Peyer's patch (tissue), 4 donors: ENCODE measurements at regions not wholly inside any gene's neighbourhood (a gene's known extent, or its start where the extent isn't known, plus 50 kb on each side); places are given as distances from the start of the nearest gene placed in this dataset.
"Not testable (repeated sequence)": the region's sequence is repeated elsewhere in the genome, so short reads cannot be mapped to it uniquely, and the experiment has no call there.

Source experiments
- DNase-seq, 3 donors: peaks; one replicate each; pipeline ENCODE4 v3.0.0-alpha.2; 2017 to 2019
- H3K27ac ChIP-seq, 4 donors: fragments of 200-600 bp; sonication (generic); one replicate each; pipeline ENCODE4 v1.5.1; 2016 to 2019
- H3K27me3 ChIP-seq, 2 donors: fragments of 200-600 bp; sonication (generic); one replicate each; pipeline ENCODE4 v1.5.1; 2019
- H3K36me3 ChIP-seq, 3 donors: fragments of 200-600 bp; sonication (generic); one replicate each; pipeline ENCODE4 v1.5.1; 2016 to 2019
- H3K4me1 ChIP-seq, 4 donors: fragments of 200-600 bp; sonication (generic); one replicate each; pipeline ENCODE4 v1.5.1; 2016 to 2019
- H3K4me3 ChIP-seq, 4 donors: fragments of 200-600 bp; sonication (generic); 1 replicate in 3 of 4; 2 replicates in 1 of 4; pipeline ENCODE4 v1.5.1; 2016 to 2019; ENCODE audit warnings: mild to moderate bottlenecking in 1 of 4
- H3K9me3 ChIP-seq, 4 donors: fragments of 200-600 bp; sonication (generic); one replicate each; pipeline ENCODE4 v1.5.1; 2016 to 2019; ENCODE audit warnings: mild to moderate bottlenecking in 1 of 4
- POLR2A ChIP-seq, 2 donors: fragments of 450-650 bp; IDR thresholded peaks; one replicate each; pipeline ENCODE4 v1.5.1; 2017; ENCODE audit warnings: antibody characterized with exemption in 2 of 2, mild to moderate bottlenecking in 2 of 2, moderate library complexity in 2 of 2
- TF ChIP-seq, protein P1 (sequence below), 6 experiments: fragments of 450-650 bp in 4 of 6; fragments of 200-600 bp in 2 of 6; sonication (generic) in 1 of 6; IDR thresholded peaks; one replicate each; pipeline ENCODE4 v1.5.1; 2017 to 2019; ENCODE audit warnings: antibody characterized with exemption in 6 of 6, mild to moderate bottlenecking in 3 of 6, moderate library complexity in 1 of 6

DNA sequence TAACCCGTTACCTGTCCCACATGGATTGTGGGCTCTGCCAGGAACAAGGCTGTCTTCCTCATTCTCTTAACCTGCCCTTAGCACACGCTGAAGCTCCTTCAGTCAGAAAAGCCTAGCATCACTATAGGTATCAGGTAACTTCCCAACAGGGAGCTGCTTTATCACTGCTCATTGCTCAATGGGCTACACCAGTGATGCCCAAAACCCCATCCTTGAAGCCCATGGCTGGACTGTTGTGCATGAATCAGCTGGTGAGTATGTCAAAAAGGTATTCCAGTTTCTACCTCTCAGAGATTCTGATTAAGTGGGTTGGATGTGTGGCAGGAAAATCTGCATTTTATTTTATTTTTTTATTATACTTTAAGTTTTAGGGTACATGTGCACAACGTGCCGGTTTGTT lies 362.2 kb downstream of the LRATD1 start:
- Histone ChIP-seq H3K27me3 (no peaks in the 10 kb centered on the region), H3K36me3 (no peaks in the 10 kb centered on the region), H3K4me1 (no peaks in the 10 kb centered on the region), H3K9me3 (no peaks in the 10 kb centered on the region), H3K4me3 (no peak overlapping the region), H3K27ac (no peak overlapping the region)
- DNase-seq: no peak
- no peak for TF ChIP-seq POLR2A (IDR thresholded peaks at IDR 0.05)
- TF ChIP-seq, protein P1, sequence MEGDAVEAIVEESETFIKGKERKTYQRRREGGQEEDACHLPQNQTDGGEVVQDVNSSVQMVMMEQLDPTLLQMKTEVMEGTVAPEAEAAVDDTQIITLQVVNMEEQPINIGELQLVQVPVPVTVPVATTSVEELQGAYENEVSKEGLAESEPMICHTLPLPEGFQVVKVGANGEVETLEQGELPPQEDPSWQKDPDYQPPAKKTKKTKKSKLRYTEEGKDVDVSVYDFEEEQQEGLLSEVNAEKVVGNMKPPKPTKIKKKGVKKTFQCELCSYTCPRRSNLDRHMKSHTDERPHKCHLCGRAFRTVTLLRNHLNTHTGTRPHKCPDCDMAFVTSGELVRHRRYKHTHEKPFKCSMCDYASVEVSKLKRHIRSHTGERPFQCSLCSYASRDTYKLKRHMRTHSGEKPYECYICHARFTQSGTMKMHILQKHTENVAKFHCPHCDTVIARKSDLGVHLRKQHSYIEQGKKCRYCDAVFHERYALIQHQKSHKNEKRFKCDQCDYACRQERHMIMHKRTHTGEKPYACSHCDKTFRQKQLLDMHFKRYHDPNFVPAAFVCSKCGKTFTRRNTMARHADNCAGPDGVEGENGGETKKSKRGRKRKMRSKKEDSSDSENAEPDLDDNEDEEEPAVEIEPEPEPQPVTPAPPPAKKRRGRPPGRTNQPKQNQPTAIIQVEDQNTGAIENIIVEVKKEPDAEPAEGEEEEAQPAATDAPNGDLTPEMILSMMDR (IDR thresholded peaks at IDR 0.05): no peak

- Histone ChIP-seq H3K27ac (no peak overlapping the region), H3K4me3 (no peak overlapping the region), H3K9me3 (no peaks in the 10 kb centered on the region), H3K4me1 (no peaks in the 10 kb centered on the region), H3K36me3 (no peaks in the 10 kb centered on the region), H3K27me3 (no peaks in the 10 kb centered on the region)
- DNase-seq: no peak
- TF ChIP-seq, protein P1 (IDR thresholded peaks at IDR 0.05): no peak
- no peak for TF ChIP-seq POLR2A (IDR thresholded peaks at IDR 0.05)
Measured at GRCh38 chr2:14996351-14997014, 364.0 kb downstream of the LRATD1 start.

DNA sequence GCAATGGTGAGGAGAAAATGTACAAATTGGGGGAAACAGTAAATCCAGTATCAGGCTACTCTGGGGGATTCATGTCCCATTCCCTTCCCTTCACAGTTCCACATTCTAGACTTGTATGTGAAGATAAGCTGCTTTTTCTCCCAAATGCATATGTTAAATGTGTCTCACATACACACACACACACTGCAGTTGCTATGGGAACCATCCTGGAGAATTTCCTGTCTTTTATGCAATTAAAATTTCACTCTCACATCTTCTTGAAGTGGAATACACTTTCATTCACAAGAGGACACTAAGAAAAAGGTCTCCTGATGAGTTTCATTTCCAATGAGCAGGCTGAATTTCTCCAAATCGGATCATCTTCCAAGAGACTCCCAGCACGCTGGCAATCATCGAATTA lies 366.0 kb downstream of the LRATD1 start:
- no peaks in the 10 kb centered on the region for H3K4me1 ChIP-seq
- H3K27ac ChIP-seq: no peak overlapping the region
- H3K9me3 ChIP-seq: no peaks in the 10 kb centered on the region
- DNase-seq: no peak
- H3K4me3 ChIP-seq: no peak overlapping the region
- no peaks in the 10 kb centered on the region for H3K36me3 ChIP-seq
- no peaks in the 10 kb centered on the region for H3K27me3 ChIP-seq
- TF ChIP-seq POLR2A (IDR thresholded peaks at IDR 0.05): no peak
- TF ChIP-seq, protein P1 (IDR thresholded peaks at IDR 0.05): no peak

GRCh38 chr2:14999114-14999661 lies 366.7 kb downstream of the LRATD1 start:
- Histone ChIP-seq H3K4me1 (no peaks in the 10 kb centered on the region), H3K27me3 (no peaks in the 10 kb centered on the region), H3K9me3 (no peaks in the 10 kb centered on the region), H3K36me3 (no peaks in the 10 kb centered on the region), H3K27ac (no peak overlapping the region), H3K4me3 (no peak overlapping the region)
- DNase-seq: no peak
- TF ChIP-seq, protein P1 (IDR thresholded peaks at IDR 0.05): no peak
- no peak for TF ChIP-seq POLR2A (IDR thresholded peaks at IDR 0.05)

DNA sequence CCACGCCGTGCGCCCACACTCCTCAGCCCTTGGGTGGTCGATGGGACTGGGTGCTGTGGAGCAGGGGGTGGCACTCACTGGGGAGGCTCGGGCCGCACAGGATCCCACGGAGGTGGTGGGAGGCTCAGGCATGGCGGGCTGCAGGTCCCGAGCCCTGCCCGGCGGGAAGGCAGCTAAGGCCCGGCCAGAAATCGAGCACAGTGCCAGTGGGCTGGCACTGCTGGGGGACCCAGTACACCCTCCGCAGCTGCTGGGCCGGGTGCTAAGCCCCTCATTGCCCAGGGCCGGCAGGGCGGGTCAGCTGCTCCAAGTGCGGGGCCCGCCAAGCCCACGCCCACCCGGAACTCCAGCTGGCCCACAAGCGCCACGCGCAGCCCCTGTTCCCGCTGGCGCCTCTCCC lies 370.0 kb downstream of the LRATD1 start:
- not testable (repeated sequence) for H3K4me3 ChIP-seq, H3K9me3 ChIP-seq, DNase-seq, H3K27me3 ChIP-seq, H3K4me1 ChIP-seq, H3K27ac ChIP-seq, H3K36me3 ChIP-seq

- DNase-seq: no peak
- no peaks in the 10 kb centered on the region for H3K36me3 ChIP-seq
- no peak overlapping the region for H3K4me3 ChIP-seq
- H3K27ac ChIP-seq: no peak overlapping the region
- H3K4me1 ChIP-seq: no peaks in the 10 kb centered on the region
- TF ChIP-seq POLR2A (IDR thresholded peaks at IDR 0.05): no peak
- TF ChIP-seq, protein P1 (IDR thresholded peaks at IDR 0.05): no peak
- H3K9me3 ChIP-seq: no peaks in the 10 kb centered on the region
- H3K27me3 ChIP-seq: no peaks in the 10 kb centered on the region
Measured at GRCh38 chr2:15006667-15007066, 374.1 kb downstream of the LRATD1 start.
